ENCODE measurements at regions not wholly inside any gene's neighbourhood (a gene's known extent, or its start where the extent isn't known, plus 50 kb on each side); places are given as distances from the start of the nearest gene placed in this dataset.

DNA sequence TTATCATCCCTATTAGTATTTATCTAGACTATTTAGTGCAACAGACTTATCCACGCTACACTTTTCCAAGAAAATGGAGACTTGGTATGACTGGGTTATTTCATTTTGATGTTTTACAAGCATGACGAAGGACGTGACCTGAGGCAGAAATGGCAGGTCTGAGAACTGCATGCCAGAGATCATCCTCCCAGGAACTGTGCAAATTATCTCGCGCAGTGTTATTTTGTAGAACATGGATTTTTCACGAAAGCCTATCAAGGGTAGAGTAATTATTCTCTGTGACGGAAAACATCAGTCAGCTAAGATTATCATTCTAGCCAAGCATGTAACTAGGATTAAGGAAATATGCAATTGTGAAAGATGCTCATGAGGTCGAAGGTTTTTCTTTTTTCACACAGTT is 361.5 kb upstream of the AJAP1 start:
- no peak for DNase-seq

DNA sequence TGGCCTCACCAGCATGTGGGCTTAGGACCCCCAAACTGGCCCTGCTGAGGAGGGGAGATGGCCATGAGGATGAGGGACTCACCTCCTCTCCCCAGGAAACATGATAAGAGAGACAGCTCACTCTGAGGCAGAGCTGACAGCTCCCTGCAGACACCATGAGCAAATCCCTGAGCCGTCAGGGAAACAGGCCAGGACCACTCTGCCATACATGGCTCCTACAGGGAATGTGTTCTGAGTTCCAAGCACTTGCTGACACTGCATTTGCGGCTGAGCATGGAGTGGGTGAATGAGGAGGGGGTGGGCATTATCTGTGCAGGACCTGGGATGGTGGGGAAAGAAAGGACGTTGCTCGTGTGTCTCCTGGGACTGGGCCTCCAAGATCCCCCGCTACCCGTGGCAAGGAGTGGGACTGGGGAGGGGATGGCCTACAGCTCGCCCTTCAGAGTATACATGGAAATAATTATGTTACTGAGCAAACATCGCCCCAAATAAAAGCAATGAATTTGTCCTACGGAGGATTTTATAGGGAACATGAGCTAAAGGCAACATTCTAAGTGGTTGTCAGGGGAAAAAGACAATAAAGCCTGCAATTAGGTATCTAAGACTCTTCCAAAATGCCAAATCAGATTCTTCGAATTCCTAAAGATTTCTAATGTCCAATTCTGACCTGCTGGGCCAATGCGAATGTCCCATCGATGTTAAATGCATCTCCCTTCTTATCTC is 355.9 kb upstream of the AJAP1 start:
- no peak for DNase-seq

DNA sequence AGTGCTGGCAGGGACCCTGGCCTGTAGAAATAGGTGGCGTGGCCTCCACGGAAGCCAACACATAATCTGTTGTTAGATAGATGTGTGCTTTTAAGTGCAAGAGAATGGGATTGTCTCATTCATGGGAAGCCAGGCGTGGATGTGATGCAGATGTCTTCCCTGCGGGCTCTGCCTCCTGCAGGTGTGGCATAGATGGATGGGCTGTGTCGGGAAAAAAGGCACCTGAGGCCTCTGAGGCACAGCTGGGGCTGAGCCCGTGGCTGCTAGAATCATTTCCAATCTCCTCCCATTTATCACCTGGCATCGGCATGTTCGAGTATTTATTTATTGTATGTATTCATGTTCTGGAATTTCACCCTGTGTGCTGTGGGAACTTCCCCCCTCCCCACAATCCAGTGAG is 353.4 kb upstream of the AJAP1 start:
- no peak for DNase-seq

DNA sequence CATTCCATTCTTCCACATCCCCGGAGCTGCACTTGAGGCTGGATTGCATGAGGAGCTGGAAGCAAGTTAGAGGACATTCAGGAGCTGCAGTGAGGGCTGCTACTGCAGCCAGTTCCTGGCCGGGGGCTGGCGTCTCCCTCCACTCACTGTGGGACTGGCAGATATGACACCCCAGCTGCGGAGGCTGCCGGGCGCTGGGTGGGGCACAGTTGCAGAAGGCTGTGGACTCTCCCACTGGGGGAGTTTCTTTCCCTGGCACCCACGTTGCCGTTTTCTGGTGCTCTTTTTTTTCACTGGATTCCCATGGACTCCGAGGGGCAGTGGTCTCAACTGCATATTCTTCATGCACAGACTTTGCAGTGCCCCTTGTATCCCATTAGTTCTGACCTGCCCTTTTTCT is 351.1 kb upstream of the AJAP1 start:
- DNase-seq = no peak

DNA sequence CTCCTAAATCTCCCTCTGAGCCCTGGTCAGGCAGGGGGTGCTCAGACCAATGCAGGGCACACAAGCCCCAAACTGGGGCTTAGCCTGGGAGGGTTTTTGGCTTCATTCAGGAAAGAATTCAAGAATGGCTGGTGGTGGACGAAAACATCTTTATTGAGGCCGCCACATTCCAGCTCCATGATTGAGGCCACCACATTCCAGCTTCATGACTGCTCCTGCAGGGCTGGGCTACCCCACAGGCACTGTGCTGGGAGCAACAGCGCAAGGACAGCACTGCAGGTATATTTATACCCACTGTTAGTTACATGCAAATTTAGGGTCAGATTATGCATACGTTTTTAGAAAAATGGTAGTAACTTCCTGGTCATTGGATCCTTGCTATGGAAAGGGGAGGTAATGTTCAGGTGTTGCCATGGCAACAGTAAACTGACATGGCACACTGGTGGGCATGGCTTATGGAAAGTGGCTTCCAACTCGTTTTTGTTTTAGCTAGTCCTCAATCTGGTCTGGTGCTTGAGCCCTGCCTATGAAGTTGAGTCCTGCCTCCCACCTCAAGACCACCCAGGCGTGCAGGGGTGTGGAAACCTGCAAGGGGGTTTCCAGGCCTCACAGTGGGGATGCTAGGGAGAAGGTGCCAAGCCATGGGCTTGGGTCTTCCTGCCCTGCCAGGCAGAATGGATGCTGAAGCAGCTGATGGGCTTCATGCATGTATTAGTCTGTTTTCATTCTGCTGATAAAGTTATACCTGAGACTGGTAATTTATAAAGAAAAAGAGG is 348.7 kb upstream of the AJAP1 start:
- DNase-seq = no peak

DNA sequence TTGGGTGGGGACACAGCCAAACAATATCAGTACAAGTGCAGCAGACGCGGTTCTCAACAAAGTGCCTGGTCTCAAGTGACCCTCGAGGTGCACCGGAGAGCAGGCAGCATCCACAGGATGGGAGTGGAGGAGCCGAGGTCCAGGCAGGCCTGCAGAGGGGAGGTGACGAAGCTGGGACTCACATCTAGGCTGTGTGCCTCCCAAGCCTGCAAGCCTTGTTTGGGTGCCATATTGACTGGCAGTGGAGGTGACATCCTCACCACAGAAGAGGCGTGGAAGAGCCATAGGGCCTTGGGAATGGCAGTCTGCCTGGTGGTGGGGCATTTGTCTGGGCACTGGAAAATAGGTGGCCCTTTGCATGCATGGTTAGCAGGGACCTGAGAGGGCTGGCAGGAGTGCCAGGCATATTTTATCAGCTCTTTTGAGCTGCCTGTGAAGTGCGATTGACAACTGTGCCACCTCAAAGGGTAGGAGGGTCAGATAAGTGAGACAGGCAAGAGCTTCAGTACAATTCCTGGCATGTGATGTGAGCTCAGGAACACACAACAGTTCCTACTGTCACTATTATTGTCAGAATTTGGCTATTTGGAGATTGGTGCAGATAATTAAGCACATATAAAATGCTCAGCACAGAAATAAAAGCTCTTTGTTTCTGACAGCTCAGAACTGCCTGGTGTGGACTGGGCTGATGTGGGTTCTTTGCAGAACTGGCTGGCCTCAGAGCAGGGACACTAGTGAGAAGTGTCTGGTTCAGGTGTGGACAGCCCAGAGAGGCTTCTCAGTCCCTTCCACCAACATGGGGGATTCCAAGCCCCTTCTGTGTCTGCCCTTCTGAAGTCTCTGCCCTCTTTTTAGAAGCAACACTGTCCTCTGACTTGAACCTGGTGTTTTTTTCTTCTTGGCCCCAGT is 347.6 kb upstream of the AJAP1 start:
- no peak for DNase-seq

DNA sequence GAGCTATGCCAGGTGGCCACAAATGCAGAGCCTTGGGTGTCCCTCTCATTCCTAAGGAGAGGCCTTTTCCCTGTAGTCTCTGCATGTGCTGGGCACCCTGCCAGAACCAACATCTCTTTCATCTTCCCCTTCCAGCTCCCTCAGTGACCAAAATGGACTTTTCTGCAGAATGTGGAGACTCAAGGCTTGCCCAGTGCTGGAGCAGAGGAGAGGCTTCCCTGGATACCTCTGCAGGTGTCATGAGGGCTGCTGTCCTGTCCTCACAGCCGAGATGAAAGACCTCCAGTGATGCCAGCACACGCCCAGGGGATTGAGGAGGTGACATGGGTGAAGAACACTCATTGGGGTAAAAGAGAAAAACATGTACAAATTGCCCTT is 347.0 kb upstream of the AJAP1 start:
- DNase-seq = no peak

DNA sequence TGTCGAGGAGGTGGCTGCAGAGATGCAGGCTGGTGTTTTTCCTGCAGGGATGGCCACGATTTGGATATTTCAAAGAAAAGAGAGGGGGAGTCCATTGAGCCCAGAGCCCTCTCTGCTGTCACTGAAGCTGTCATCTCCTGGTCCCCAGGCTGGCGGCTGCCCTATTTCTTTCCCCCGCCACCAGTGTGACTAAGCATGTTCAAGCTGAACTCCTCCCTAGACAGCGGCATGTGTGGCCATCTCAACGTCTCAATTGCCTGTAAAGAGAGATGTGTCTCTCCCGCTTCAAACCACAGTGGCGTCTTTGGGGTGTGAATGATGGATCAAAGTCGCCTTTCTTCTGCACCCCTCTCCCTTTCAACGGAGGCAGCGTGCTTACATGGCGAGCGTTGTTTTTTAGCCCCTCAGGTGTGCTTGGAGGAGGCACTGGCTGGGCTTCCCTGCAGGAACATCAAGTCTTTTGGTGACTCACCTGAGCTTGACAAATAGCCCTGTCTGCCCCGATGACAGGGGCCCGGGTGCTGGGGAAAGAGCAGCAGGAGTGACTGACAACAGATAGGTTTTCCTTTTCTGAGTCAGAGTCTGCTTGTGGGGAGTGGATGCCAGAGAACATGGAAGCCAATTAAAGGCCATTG is 346.4 kb upstream of the AJAP1 start:
- DNase-seq = no peak

DNA sequence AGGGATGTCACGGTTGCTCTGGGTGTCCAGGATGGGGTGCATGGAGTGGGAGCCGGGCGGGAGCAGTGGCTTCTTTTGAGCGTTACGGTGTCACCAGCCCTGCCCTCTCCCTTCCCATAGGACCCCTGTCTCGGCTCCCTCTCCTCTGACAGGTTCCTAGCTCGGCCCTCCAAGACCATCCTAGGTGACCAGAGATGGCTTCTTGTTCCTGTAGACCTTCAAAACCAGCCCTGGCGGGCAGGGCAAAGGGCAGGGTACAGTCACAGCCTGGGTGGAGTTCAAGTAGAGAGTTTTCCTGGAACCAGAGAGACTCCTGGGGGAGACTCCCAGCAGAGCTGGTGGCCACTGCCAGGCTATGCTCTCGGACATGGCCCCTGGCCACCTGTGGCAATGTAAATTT is 345.6 kb upstream of the AJAP1 start:
- DNase-seq = no peak

DNA sequence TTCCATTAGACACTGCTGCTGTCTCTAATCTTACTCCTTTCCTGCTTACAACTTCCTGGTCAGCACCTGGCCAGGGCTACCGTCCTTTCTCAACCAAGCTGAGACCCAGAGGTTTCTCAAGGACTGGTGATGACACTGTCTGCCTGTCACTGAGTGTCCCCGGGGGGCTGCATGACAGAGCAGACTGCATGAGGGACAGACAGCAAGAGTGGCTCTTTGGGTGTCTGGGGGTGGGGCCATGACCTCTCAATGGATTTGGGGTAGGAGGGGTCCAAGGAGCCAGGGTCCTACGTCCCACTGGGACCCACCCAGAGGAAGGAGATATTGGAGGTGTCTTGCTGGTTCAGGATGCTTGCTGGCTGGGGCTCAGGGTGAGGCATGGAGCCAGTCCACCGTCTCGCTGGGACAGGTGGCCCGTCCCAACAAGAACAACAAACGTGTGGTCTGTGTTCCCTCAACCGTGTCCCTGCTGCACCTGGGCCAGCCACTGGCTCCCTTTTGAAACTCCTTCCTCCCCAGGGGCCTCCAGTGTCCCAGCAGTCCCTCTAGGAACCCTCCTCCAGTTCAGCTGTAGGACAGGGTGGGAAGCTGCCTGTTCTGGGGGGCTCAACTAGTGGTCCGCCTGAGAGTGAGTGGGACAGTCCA is 344.6 kb upstream of the AJAP1 start:
- no peak for DNase-seq

DNA sequence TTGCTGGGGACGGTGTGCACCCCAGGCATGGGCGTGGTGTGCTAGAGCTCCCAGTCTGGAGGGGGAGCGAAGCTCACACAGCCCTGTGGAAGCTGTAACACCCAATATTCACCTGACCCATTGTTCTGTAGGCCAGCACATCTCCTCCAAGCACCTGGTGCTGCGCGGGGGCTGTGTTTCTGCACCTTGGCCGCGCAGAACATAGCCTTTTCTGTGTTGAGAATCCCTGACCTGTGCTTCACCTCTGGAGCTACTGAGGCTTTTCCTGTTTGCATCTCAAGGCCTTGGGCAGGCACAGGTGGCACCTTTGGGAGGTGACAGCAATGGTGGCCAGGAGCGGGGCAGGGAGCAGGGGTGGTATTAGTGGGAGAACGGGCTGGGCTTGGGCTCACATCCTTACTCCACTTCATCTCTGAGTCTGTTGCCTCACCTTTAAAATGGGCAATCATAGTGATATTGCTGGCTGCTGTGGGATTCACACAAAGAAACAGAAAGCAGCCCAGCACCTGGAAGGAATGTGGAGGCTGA is 343.9 kb upstream of the AJAP1 start:
- DNase-seq = no peak

DNA sequence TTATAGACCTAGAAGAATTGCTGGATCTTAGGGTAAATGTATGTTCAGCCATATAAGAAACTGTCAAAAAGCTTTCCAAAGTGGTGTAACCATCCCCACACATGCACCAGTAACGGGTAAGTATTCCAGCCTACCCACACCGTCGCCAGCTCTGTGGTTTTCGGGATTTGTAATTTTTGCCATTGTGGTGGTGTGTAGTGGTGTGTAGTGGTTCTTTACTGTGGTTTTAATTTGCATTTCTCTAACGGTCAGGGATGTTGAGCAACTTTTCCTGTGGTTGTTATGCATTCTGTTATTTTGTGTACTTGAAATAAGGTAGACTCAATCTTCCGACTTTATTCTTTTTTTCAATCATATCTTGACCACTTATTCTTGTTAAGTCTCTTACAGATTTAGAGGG is 342.4 kb upstream of the AJAP1 start:
- DNase-seq = no peak

DNA sequence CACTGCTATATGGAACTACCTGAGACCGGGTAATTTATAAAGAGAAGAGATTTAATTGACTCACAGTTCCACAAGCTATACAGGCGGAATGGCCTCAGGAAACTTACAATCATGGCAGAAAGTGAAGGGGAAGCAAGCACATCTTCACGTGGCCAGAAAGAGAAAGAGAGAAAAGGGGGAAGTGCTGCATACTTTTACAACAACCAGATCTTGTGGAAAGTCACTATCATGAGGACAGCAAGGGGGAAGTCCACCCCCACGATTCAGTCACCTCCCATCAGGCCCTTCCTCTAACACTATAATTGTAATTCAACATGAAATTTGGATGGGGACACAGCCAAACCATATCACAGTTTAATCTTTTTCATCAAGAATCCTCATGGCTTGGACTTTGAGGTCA is 339.2 kb upstream of the AJAP1 start:
- no peak for DNase-seq

DNA sequence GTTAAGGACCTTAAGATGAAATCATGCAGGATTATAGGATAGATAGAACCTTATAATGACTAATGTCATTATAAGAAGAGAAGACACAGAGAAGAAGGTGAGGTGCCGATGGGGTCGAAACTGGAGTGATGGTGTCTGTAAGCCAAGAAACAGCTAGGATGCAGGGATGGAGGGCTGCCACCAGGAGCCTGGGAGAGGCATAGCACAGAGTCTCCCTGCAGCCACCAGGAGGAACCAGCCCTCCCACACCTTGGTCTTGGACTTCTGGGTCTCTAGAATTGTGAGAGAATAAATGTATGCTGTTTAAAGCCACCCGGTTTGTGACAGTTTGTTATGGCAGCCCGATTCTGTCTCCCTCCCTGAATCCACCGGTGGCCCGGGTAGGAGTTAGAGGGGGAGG is 337.2 kb upstream of the AJAP1 start:
- DNase-seq = no peak

DNA sequence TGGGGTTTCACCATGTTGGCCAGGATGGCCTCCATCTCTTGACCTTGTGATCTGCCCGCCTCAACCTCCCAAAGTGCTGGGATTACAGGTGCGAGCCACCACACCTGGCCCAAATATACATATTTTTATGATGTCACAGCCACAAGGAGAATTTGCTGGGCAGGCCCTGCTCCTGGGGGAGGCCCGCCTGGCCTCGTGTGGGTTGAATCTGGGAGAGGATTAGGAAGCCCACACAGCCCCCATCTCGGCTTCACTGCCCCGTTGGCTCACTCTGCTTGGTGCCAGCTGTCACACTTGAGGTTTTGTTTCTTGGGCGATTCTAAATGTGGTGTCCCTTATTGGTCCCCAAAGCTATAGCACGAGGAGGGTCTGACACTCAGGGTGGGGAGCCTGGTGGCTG is 335.7 kb upstream of the AJAP1 start:
- DNase-seq = no peak

DNA sequence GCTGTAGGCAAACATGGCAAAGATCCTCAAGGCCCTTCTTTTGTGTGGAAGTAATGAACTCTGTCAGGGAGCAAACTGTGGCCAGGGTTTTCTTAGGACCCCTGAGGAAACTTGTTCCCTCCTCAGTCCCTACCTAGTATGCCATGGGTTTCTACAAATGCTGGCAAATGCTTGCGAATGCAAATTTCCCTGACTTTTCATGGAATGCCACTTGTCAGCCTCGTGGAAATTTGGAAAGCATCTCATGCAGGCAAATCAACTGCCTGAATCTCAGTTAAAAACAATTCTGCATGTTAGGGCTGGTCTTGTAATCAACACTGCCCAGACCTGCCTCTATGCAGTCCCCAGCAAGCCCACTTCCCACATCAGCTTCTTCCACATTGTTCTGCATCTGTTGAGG is 334.9 kb upstream of the AJAP1 start:
- no peak for DNase-seq

DNA sequence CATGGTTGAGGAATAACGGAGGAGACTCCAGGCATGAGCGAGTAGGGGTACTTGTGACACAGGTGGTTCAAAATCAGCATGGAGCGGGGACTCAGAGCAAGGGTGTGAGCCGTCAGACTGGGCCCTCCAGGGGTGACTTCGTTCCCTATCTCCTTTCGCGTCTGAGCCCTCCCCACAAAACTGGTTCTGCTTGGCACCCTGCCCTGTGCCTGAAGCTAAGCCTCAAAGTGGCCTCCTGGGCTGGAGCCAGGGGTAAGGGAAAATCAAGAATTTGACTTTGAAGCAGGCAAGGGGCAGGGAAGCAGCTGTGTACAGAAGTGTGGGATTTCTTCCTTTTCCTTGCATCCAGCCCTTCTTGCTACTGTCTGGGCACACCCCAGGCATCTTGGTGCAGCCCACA is 331.5 kb upstream of the AJAP1 start:
- no peak for DNase-seq

DNA sequence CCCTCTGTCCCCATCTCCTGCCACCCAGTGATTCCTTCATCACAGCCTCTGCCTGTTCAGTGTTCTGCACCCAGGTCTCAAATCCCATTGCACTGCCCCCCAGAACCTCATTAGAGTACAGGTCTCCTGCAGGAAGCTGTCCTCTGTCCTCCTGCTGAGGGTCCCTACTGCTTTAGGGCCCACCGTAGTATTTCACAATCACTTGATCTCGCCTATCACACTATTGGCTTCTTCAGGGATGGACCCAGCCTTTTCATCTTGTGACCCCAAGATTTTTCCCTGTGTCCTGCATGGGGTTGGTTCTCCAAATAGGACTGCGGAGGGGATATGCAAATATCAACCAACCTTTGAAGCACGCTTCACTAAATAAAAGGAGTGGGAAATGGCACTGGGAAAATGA is 331.1 kb upstream of the AJAP1 start:
- DNase-seq = no peak

DNA sequence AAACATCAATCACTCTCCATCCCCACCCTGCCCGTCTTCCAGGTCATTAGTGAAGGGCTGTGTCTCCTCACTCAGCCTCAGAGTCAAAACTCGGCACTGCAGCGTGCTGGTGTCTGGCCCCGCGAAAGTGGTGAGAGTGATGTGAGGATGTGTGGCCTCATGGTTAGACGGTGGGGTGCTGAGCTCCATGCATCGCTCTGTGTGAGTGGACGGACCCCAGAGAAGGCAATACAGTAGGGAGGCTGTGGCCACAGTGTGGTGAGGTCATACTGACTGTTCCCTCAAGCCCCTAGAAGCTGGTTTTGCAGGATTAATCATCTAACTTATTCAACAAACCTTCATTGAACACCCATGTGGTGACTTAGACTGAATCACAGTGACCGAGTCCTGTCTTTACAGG is 329.9 kb upstream of the AJAP1 start:
- DNase-seq = no peak

DNA sequence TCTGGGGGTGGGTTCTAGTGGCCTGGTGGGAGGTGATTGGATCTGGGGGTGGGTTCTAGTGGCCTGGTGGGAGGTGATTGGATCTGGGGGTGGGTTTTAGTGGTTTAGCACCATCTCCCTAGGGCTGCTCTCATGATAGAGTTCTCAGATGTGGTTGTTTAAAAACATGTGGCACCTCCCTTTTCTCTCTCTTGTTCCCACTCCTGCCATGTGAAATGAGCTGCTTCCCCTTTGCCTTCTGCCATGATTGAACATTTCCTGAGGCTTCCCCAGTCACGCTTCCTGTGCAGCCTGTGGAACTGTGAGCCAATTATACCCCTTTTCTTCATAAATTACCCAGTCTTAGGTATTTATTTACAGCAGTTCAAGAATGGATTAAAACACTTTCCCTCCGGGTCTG is 327.3 kb upstream of the AJAP1 start:
- no peak for DNase-seq

DNA sequence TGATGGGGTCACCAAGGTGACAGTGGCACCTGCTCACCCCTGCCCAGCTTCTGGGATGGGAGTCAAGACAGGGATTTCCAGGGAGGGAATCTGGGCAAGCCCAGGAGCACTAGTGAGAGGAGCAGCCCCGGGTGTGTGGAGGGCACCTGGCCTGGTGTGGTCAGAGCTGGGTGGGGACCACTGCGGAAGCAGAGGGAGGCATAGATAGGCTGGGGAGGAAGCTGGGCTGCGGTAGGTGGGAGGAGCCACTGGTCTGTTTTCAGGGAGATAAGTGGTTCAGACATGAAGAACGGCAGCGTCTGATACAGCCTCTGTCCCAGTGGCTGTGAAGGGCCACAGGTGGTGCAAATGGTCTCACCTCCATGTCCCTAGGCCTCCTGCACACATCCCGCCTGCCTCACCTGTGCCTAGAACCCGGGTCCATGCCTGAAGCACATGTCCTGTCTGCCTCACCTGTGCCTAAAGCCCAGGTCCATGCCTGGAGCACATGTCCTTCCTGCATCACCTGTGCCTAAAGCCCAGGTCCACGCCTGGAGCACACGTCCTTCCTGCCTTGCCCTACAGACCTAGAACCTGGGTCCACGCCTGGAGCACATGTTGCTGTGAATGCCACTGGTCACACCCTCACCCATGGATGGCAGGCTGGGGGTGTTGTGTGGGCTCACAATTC is 325.9 kb upstream of the AJAP1 start:
- DNase-seq = no peak

Data from activated naive CD4-positive, alpha-beta T cell treated with anti-CD3 and anti-CD28 coated beads, Interleukin-2, amount 50 U/mL, for 16 hours (primary cell).